OCI-LY3 (cell line): ENCODE measurements at regions not wholly inside any gene's neighbourhood (a gene's known extent, or its start where the extent isn't known, plus 50 kb on each side); places are given as distances from the start of the nearest gene placed in this dataset.

Source experiments
- CTCF ChIP-seq: fragments of 200-600, 300-600 bp; sonication (generic); IDR thresholded peaks from 2 replicates; pipeline ENCODE4 v1.5.1; 2014; ENCODE audit warnings: antibody characterized with exemption, low read length, low read depth
- EZH2phosphoT487 ChIP-seq: fragments of 200-600 bp; shearing (Covaris generic); IDR thresholded peaks from 2 replicates; pipeline ENCODE4 v1.6.1; 2018; ENCODE audit warnings: antibody characterized with exemption, mixed run types, low read depth

GRCh38 chr10:78761311-78761781, 307.4 kb upstream of the ZMIZ1 start:
- TF ChIP-seq CTCF (no peak), EZH2phosphoT487 (no peak)
